Esophagus muscularis mucosa (tissue), 4 donors: ENCODE measurements at regions not wholly inside any gene's neighbourhood (a gene's known extent, or its start where the extent isn't known, plus 50 kb on each side); places are given as distances from the start of the nearest gene placed in this dataset.
"Not testable (repeated sequence)": the region's sequence is repeated elsewhere in the genome, so short reads cannot be mapped to it uniquely, and the experiment has no call there.

Experiments
- DNase-seq: peaks from one replicate; pipeline ENCODE4 v3.0.0-alpha.2; 2017; ENCODE audit errors: extremely low spot score
- H3K27ac ChIP-seq, 4 donors: fragments of 200-600 bp; sonication (generic); replicated peaks in 1 of 4; 1 replicate in 3 of 4; 2 replicates in 1 of 4; pipeline ENCODE4 v1.5.1; 2016 to 2019; ENCODE audit warnings: mild to moderate bottlenecking in 1 of 4
- H3K27me3 ChIP-seq, 4 donors: fragments of 200-600 bp; sonication (generic); one replicate each; pipeline versions ENCODE4 v1.5.1 to v1.6.0; 2016 to 2019
- H3K36me3 ChIP-seq, 4 donors: fragments of 200-600 bp; sonication (generic); one replicate each; pipeline ENCODE4 v1.5.1; 2016 to 2019
- H3K4me1 ChIP-seq, 4 donors: fragments of 200-600 bp; sonication (generic); one replicate each; pipeline ENCODE4 v1.5.1; 2016 to 2019
- H3K4me3 ChIP-seq, 4 donors: fragments of 200-600 bp; sonication (generic); 1 replicate in 2 of 4; 2 replicates in 2 of 4; pipeline ENCODE4 v1.5.1; 2016 to 2019; ENCODE audit warnings: mild to moderate bottlenecking in 4 of 4, moderate library complexity in 1 of 4
- H3K9me3 ChIP-seq, 4 donors: fragments of 200-600 bp; sonication (generic); 1 replicate in 3 of 4; 2 replicates in 1 of 4; pipeline ENCODE4 v1.5.1; 2016 to 2019
- CTCF ChIP-seq, 3 experiments: fragments of 200-600 bp in 2 of 3; fragments of 450-650 bp in 1 of 3; sonication (generic) in 2 of 3; IDR thresholded peaks; one replicate each; pipeline ENCODE4 v1.5.1; 2017 to 2019; ENCODE audit warnings: antibody characterized with exemption in 3 of 3, mild to moderate bottlenecking in 2 of 3, moderate library complexity in 1 of 3
- EP300 ChIP-seq: sonication (generic); formaldehyde crosslinking; IDR thresholded peaks from one replicate; pipeline ENCODE4 v1.6.1; 2017; ENCODE audit warnings: antibody characterized with exemption
- POLR2A ChIP-seq: fragments of 450-650 bp; IDR thresholded peaks from one replicate; pipeline ENCODE4 v1.6.1; 2017; ENCODE audit warnings: antibody characterized with exemption, moderate library complexity, mild to moderate bottlenecking, low read depth
- POLR2AphosphoS5 ChIP-seq, 2 donors: sonication (generic); formaldehyde crosslinking; IDR thresholded peaks; one replicate each; pipeline ENCODE4 v1.6.1; 2017; ENCODE audit warnings: antibody characterized with exemption in 2 of 2
- WGBS: methylation state at CpG from one replicate; pipeline ENCODE4 v1.1.5; 2018; 5-methylcytosine and 5-hydroxymethylcytosine counted together
- intact Hi-C: fragments of 100-400 bp; cut with DNase I; formaldehyde crosslinking; loops from one replicate; pipeline ENCODE4 v1.15.1; 2023

GRCh38 chr16:29130901-29131851, 146.3 kb downstream of the LAT start:
- H3K36me3 ChIP-seq, H3K27me3 ChIP-seq, H3K9me3 ChIP-seq, H3K4me3 ChIP-seq, intact Hi-C loops, DNase-seq: not testable (repeated sequence)
- Histone ChIP-seq H3K27ac (peak overlapping the region; percentile 27 to 73 (median 65)), H3K4me1 (peaks cover 10 to 40% (median 31%) of the 10 kb centered on the region in 4 donors)
- 57% methylated on average over 23 of the region's 33 CpGs for WGBS

- DNase-seq, H3K4me3 ChIP-seq, H3K36me3 ChIP-seq, intact Hi-C loops, H3K9me3 ChIP-seq, H3K27me3 ChIP-seq: not testable (repeated sequence)
- H3K27ac ChIP-seq: peak overlapping the region; percentile 54 to 73 (median 65)
- WGBS: 79% methylated on average over 14 of the region's 25 CpGs
- H3K4me1 ChIP-seq: peaks cover 10 to 40% (median 31%) of the 10 kb centered on the region in 4 donors
Observed at GRCh38 chr16:29130131-29130711, 145.4 kb downstream of the LAT start.

GRCh38 chr16:29129458-29130038, 144.7 kb downstream of the LAT start:
- intact Hi-C loops, H3K9me3 ChIP-seq, H3K4me3 ChIP-seq, DNase-seq, H3K36me3 ChIP-seq, H3K27me3 ChIP-seq: not testable (repeated sequence)
- WGBS: 55% methylated on average over 4 of the region's 18 CpGs
- Histone ChIP-seq H3K27ac (peak overlapping the region; percentile 54 to 73 (median 65)), H3K4me1 (peaks cover 10 to 40% (median 31%) of the 10 kb centered on the region in 4 donors)
- TF ChIP-seq POLR2AphosphoS5 (IDR thresholded peaks at IDR 0.05): peak; percentile 28 to 31

GRCh38 chr16:29128732-29129457, 144.0 kb downstream of the LAT start:
- H3K4me3 ChIP-seq, H3K27me3 ChIP-seq, H3K9me3 ChIP-seq, DNase-seq, H3K36me3 ChIP-seq, intact Hi-C loops: not testable (repeated sequence)
- H3K4me1 ChIP-seq: peaks cover 10 to 40% (median 31%) of the 10 kb centered on the region in 4 donors
- H3K27ac ChIP-seq: peak overlapping the region in 3 of 4 donors; percentile 60 to 73 (median 70)
- WGBS: no CpG with 5 or more reads among the region's 20 CpGs

- H3K27me3 ChIP-seq, DNase-seq, H3K27ac ChIP-seq, H3K36me3 ChIP-seq, intact Hi-C loops, H3K4me3 ChIP-seq, H3K9me3 ChIP-seq: not testable (repeated sequence)
- H3K4me1 ChIP-seq: peaks cover 10 to 40% (median 31%) of the 10 kb centered on the region in 4 donors
- 82% methylated on average over 23 of the region's 29 CpGs for WGBS
Observed at GRCh38 chr16:29127806-29128420, 143.1 kb downstream of the LAT start.

- Histone ChIP-seq H3K27me3 (no peaks in the 10 kb centered on the region), H3K27ac (no peak overlapping the region), H3K9me3 (no peaks in the 10 kb centered on the region), H3K4me3 (no peak overlapping the region), H3K36me3 (no peaks in the 10 kb centered on the region), H3K4me1 (peaks cover 10 to 30% (median 26%) of the 10 kb centered on the region in 4 donors)
- intact Hi-C loops: no loop called here
- no peak for DNase-seq
- WGBS: 75% methylated on average over 5 of the region's 5 CpGs
- TF ChIP-seq CTCF (IDR thresholded peaks at IDR 0.05) (no peak), POLR2AphosphoS5 (IDR thresholded peaks at IDR 0.05) (no peak), POLR2A (no peak), EP300 (no peak)
Observed at GRCh38 chr16:29126616-29127015, 141.8 kb downstream of the LAT start.
